Upper lobe of right lung (tissue), 1 donor: ENCODE measurements at regions not wholly inside any gene's neighbourhood (a gene's known extent, or its start where the extent isn't known, plus 50 kb on each side); places are given as distances from the start of the nearest gene placed in this dataset.

Source experiments
- ATAC-seq: fragments of 200-7000 bp; cut with Tn5 transposase; one replicate; pipeline ENCODE4 v1.9.1; 2020; ENCODE audit warnings: mild to moderate bottlenecking, moderate library complexity
- DNase-seq: peaks from one replicate; pipeline ENCODE4 v3.0.0-alpha.2; 2020
- H3K27ac ChIP-seq: fragments of 200-600 bp; one replicate; pipeline ENCODE4 v1.8.0; 2022
- H3K27me3 ChIP-seq: fragments of 200-600 bp; one replicate; pipeline ENCODE4 v1.8.0; 2022; ENCODE audit warnings: mild to moderate bottlenecking
- H3K36me3 ChIP-seq: fragments of 200-600 bp; one replicate; pipeline ENCODE4 v1.8.0; 2022
- H3K4me1 ChIP-seq: fragments of 200-600 bp; one replicate; pipeline ENCODE4 v1.8.0; 2022
- H3K4me3 ChIP-seq: fragments of 200-600 bp; one replicate; pipeline ENCODE4 v1.8.0; 2022; ENCODE audit warnings: mild to moderate bottlenecking
- H3K9me3 ChIP-seq: fragments of 200-600 bp; one replicate; pipeline ENCODE4 v1.8.0; 2022
- CTCF ChIP-seq: fragments of 200-600 bp; IDR thresholded peaks from one replicate; pipeline ENCODE4 v1.8.0; 2022; ENCODE audit warnings: antibody characterized with exemption
- intact Hi-C: fragments of 100-400 bp; cut with DNase I; formaldehyde crosslinking; loops from one replicate; pipeline ENCODE4 v1.11.0; 2022
- donor health status: DM: no; HTN: yes; CAD: no; lungs with severe emphysema.

- no peaks in the 10 kb centered on the region for H3K4me1 ChIP-seq
- no peaks in the 10 kb centered on the region for H3K27me3 ChIP-seq
- H3K9me3 ChIP-seq, result no peaks in the 10 kb centered on the region
- H3K27ac ChIP-seq, result no peak overlapping the region
- no peak for DNase-seq
- no peak for TF ChIP-seq CTCF
- ATAC-seq, result no peak
- intact Hi-C loops, result no loop called here
- no peaks in the 10 kb centered on the region for H3K36me3 ChIP-seq
- no peak overlapping the region for H3K4me3 ChIP-seq
Observed at GRCh38 chr1:164131949-164132348, 427.0 kb upstream of the PBX1 start.

- intact Hi-C loops, result no loop called here
- Histone ChIP-seq H3K4me3 (no peak overlapping the region), H3K36me3 (no peaks in the 10 kb centered on the region), H3K9me3 (no peaks in the 10 kb centered on the region), H3K27ac (no peak overlapping the region), H3K27me3 (no peaks in the 10 kb centered on the region), H3K4me1 (no peaks in the 10 kb centered on the region)
- ATAC-seq (no peak), DNase-seq (no peak)
- TF ChIP-seq CTCF, result no peak
Observed at GRCh38 chr1:164137273-164137925, 421.6 kb upstream of the PBX1 start.

GRCh38 chr1:164141797-164142196, 417.2 kb upstream of the PBX1 start:
- ATAC-seq (no peak), DNase-seq (no peak)
- Histone ChIP-seq H3K36me3 (no peaks in the 10 kb centered on the region), H3K27me3 (no peaks in the 10 kb centered on the region), H3K4me3 (no peak overlapping the region), H3K4me1 (no peaks in the 10 kb centered on the region), H3K9me3 (no peaks in the 10 kb centered on the region), H3K27ac (no peak overlapping the region)
- TF ChIP-seq CTCF, result no peak
- intact Hi-C loops, result no loop called here

- H3K36me3 ChIP-seq, result no peaks in the 10 kb centered on the region
- no peaks in the 10 kb centered on the region for H3K27me3 ChIP-seq
- intact Hi-C loops, result no loop called here
- no peak for TF ChIP-seq CTCF
- H3K27ac ChIP-seq, result no peak overlapping the region
- no peaks in the 10 kb centered on the region for H3K4me1 ChIP-seq
- no peak for DNase-seq
- no peak for ATAC-seq
- H3K9me3 ChIP-seq, result no peaks in the 10 kb centered on the region
- H3K4me3 ChIP-seq, result no peak overlapping the region
Observed at GRCh38 chr1:164154622-164155021, 404.4 kb upstream of the PBX1 start.

- ATAC-seq (no peak), DNase-seq (no peak)
- Histone ChIP-seq H3K27me3 (no peaks in the 10 kb centered on the region), H3K4me3 (no peak overlapping the region), H3K36me3 (no peaks in the 10 kb centered on the region), H3K9me3 (no peaks in the 10 kb centered on the region), H3K27ac (no peak overlapping the region), H3K4me1 (no peaks in the 10 kb centered on the region)
- TF ChIP-seq CTCF, result no peak
- intact Hi-C loops, result no loop called here
Observed at GRCh38 chr1:164155347-164155746, 403.6 kb upstream of the PBX1 start.
